ENCODE measurements at regions not wholly inside any gene's neighbourhood (a gene's known extent, or its start where the extent isn't known, plus 50 kb on each side); places are given as distances from the start of the nearest gene placed in this dataset.

GRCh38 chr7:84669177-84669732 is 474.7 kb upstream of the SEMA3A start:
- no peak for DNase-seq

- no peak for DNase-seq
These were observed 473.5 kb upstream of the SEMA3A start for GRCh38 chr7:84668116-84668515.

- no peak for DNase-seq
These were observed 472.1 kb upstream of the SEMA3A start for GRCh38 chr7:84666651-84667050.

GRCh38 chr7:84665339-84665738 is 470.8 kb upstream of the SEMA3A start:
- no peak for DNase-seq

- no peak for DNase-seq
These were observed 470.0 kb upstream of the SEMA3A start for GRCh38 chr7:84664626-84665025.

- no peak for DNase-seq
These were observed 468.6 kb upstream of the SEMA3A start for GRCh38 chr7:84663224-84663623.

GRCh38 chr7:84658286-84658685 is 463.7 kb upstream of the SEMA3A start:
- no peak for DNase-seq

- no peak for DNase-seq
These were observed 459.7 kb upstream of the SEMA3A start for GRCh38 chr7:84654273-84654672.

- DNase-seq, result no peak
These were observed 457.3 kb upstream of the SEMA3A start for GRCh38 chr7:84651876-84652275.

GRCh38 chr7:84647797-84648757 is 453.5 kb upstream of the SEMA3A start:
- DNase-seq, result no peak

GRCh38 chr7:84642611-84643010 is 448.0 kb upstream of the SEMA3A start:
- DNase-seq, result no peak

- DNase-seq, result no peak
These were observed 446.0 kb upstream of the SEMA3A start for GRCh38 chr7:84640637-84641036.

GRCh38 chr7:84638339-84638697 is 443.7 kb upstream of the SEMA3A start:
- DNase-seq, result no peak

- no peak for DNase-seq
These were observed 443.2 kb upstream of the SEMA3A start for GRCh38 chr7:84637568-84638338.

GRCh38 chr7:84631913-84632312 is 437.3 kb upstream of the SEMA3A start:
- no peak for DNase-seq

GRCh38 chr7:84629640-84630318 is 435.2 kb upstream of the SEMA3A start:
- no peak for DNase-seq

- no peak for DNase-seq
These were observed 434.6 kb upstream of the SEMA3A start for GRCh38 chr7:84629216-84629615.

GRCh38 chr7:84627250-84627649 is 432.7 kb upstream of the SEMA3A start:
- DNase-seq, result no peak

GRCh38 chr7:84624927-84625326 is 430.3 kb upstream of the SEMA3A start:
- DNase-seq, result no peak

GRCh38 chr7:84624527-84624926 is 429.9 kb upstream of the SEMA3A start:
- DNase-seq, result no peak

GRCh38 chr7:84617265-84618030 is 422.9 kb upstream of the SEMA3A start:
- no peak for DNase-seq

- DNase-seq, result no peak
These were observed 420.4 kb upstream of the SEMA3A start for GRCh38 chr7:84614821-84615501.

Data from activated CD4-positive, alpha-beta T cell treated with anti-CD3 and anti-CD28 coated beads, Interleukin-2, amount 50 U/mL, for 16 hours (primary cell).